ENCODE measurements at regions not wholly inside any gene's neighbourhood (a gene's known extent, or its start where the extent isn't known, plus 50 kb on each side); places are given as distances from the start of the nearest gene placed in this dataset.

GRCh38 chrX:27878862-27879261 lies 71.1 kb downstream of the MAGEB10 start:
- TF ChIP-seq CTCF (IDR thresholded peaks at IDR 0.05), result no peak
- TF ChIP-seq POLR2A (IDR thresholded peaks at IDR 0.05), result no peak

All from heart left ventricle (tissue), 13 donors.